GM21423 (cell line): ENCODE measurements at regions not wholly inside any gene's neighbourhood (a gene's known extent, or its start where the extent isn't known, plus 50 kb on each side); places are given as distances from the start of the nearest gene placed in this dataset.
A peak's percentile ranks its signal among the peaks of the same experiment; 100 is the strongest.
"Not testable (repeated sequence)": the region's sequence is repeated elsewhere in the genome, so short reads cannot be mapped to it uniquely, and the experiment has no call there.

ENCODE experiments used
- ATAC-seq: cut with Tn5 transposase; IDR thresholded peaks from one replicate; pipeline ENCODE4 v1.9.1; 2021; ENCODE audit warnings: mild to moderate bottlenecking, moderate library complexity; ENCODE audit not compliant: unreplicated experiment

GRCh38 chr5:86127696-86128095 lies 490.0 kb upstream of the COX7C start:
- ATAC-seq = no peak

GRCh38 chr5:86129009-86129408 lies 488.7 kb upstream of the COX7C start:
- no peak for ATAC-seq

- ATAC-seq = no peak
These were observed 480.4 kb upstream of the COX7C start for GRCh38 chr5:86137297-86137696.

GRCh38 chr5:86143837-86144236 lies 473.9 kb upstream of the COX7C start:
- no peak for ATAC-seq

GRCh38 chr5:86152988-86153560 lies 464.7 kb upstream of the COX7C start:
- no peak for ATAC-seq

GRCh38 chr5:86155796-86156195 lies 461.9 kb upstream of the COX7C start:
- ATAC-seq = no peak

- ATAC-seq = no peak
These were observed 447.5 kb upstream of the COX7C start for GRCh38 chr5:86170194-86170593.

GRCh38 chr5:86175224-86175623 lies 442.5 kb upstream of the COX7C start:
- peak; percentile 85 for ATAC-seq

- no peak for ATAC-seq
These were observed 418.5 kb upstream of the COX7C start for GRCh38 chr5:86199287-86199686.

GRCh38 chr5:86228147-86228546 lies 389.6 kb upstream of the COX7C start:
- ATAC-seq = no peak

- ATAC-seq = no peak
These were observed 385.5 kb upstream of the COX7C start for GRCh38 chr5:86232246-86232645.

- ATAC-seq = no peak
These were observed 373.6 kb upstream of the COX7C start for GRCh38 chr5:86244153-86244552.

GRCh38 chr5:86257871-86258270 lies 359.9 kb upstream of the COX7C start:
- ATAC-seq = no peak

GRCh38 chr5:86284400-86285190 lies 333.1 kb upstream of the COX7C start:
- ATAC-seq = not testable (repeated sequence)

GRCh38 chr5:86287437-86287836 lies 330.3 kb upstream of the COX7C start:
- not testable (repeated sequence) for ATAC-seq

GRCh38 chr5:86289786-86290185 lies 328.0 kb upstream of the COX7C start:
- not testable (repeated sequence) for ATAC-seq

- not testable (repeated sequence) for ATAC-seq
These were observed 324.9 kb upstream of the COX7C start for GRCh38 chr5:86292811-86293210.

- ATAC-seq = not testable (repeated sequence)
These were observed 315.1 kb upstream of the COX7C start for GRCh38 chr5:86302643-86303042.

GRCh38 chr5:86305050-86305449 lies 312.7 kb upstream of the COX7C start:
- ATAC-seq = peak; percentile 68

- no peak for ATAC-seq
These were observed 302.8 kb upstream of the COX7C start for GRCh38 chr5:86314951-86315350.

- no peak for ATAC-seq
These were observed 297.5 kb upstream of the COX7C start for GRCh38 chr5:86320266-86320665.

- ATAC-seq = no peak
These were observed 288.4 kb upstream of the COX7C start for GRCh38 chr5:86329318-86329717.

GRCh38 chr5:86330736-86331135 lies 287.0 kb upstream of the COX7C start:
- no peak for ATAC-seq
